GM12878 (cell line): ENCODE measurements at regions not wholly inside any gene's neighbourhood (a gene's known extent, or its start where the extent isn't known, plus 50 kb on each side); places are given as distances from the start of the nearest gene placed in this dataset.

Experiments
- ATAC-seq: fragments of 200-7000 bp; cut with Tn5 transposase; 3 replicates; pipeline ENCODE4 v1.9.1; 2020; ENCODE audit warnings: mild to moderate bottlenecking, moderate library complexity
- BruUV-seq: library from RNA; stranded (reverse); fragments of 400-500 nt; replicated peaks from 2 replicates; lab custom pipeline; 2021; lab: Mats Ljungman, UMichigan
- CTCF ChIA-PET: fragments of 300-600 bp; sonication (Branson Sonifier 250); formaldehyde crosslinking; extraction: SDS; loops from one replicate; lab custom pipeline; 2021; ENCODE audit warnings: inconsistent platforms; lab: Yijun Ruan, JAX
- POLR2A ChIA-PET: fragments of 350-600 bp; formaldehyde crosslinking; extraction: SDS; loops from one replicate; lab custom pipeline; 2021; ENCODE audit warnings: inconsistent platforms; lab: Charles Lee
- RAD21 ChIA-PET: fragments of 300-600 bp; sonication (Branson Sonifier 250); formaldehyde crosslinking; loops from one replicate; lab custom pipeline; 2023; ENCODE audit warnings: antibody characterized with exemption; ENCODE audit not compliant: unreplicated experiment; lab: Charles Lee
- SMC1A ChIA-PET: fragments of 300-600 bp; sonication (Branson Sonifier 250); formaldehyde crosslinking; loops from one replicate; lab custom pipeline; 2023; ENCODE audit not compliant: unreplicated experiment, uncharacterized antibody; lab: Charles Lee
- DNase-seq: peaks from one replicate; pipeline ENCODE4 v3.0.0-alpha.2; 2011; ENCODE audit warnings: low read depth, low spot score
- FAIRE-seq: peaks from 3 replicates; lab custom pipeline; 2011; peaks lifted over from hg19 to GRCh38; lab: Jason Lieb, UNC
- H2AFZ ChIP-seq: 2 replicates; pipeline ENCODE4 v1.6.0; 2011; ENCODE audit warnings: low read depth, low read length, control low read depth; ENCODE audit not compliant: control insufficient read depth
- H3K27ac ChIP-seq: 2 replicates; pipeline ENCODE4 v1.5.1; 2011; ENCODE audit warnings: control low read depth; ENCODE audit not compliant: control insufficient read depth, insufficient read depth
- H3K27me3 ChIP-seq, 2 experiments: replicated peaks in 1 of 2; 2 replicates each; pipeline versions ENCODE4 v1.6.0 to v1.6.1; 2011; ENCODE audit warnings: low read length in 1 of 2; ENCODE audit not compliant: control insufficient read depth in 2 of 2, insufficient read depth in 2 of 2
- H3K36me3 ChIP-seq, 2 experiments: 2 replicates each; pipeline ENCODE4 v1.5.1; 2011; ENCODE audit warnings: low read length in 1 of 2; ENCODE audit not compliant: control insufficient read depth in 2 of 2, insufficient read depth in 2 of 2
- H3K4me1 ChIP-seq: 2 replicates; pipeline ENCODE4 v1.6.1; 2011; ENCODE audit warnings: mild to moderate bottlenecking, low read length, moderate library complexity, mixed read lengths; ENCODE audit not compliant: control insufficient read depth, insufficient read depth
- H3K4me2 ChIP-seq: 2 replicates; pipeline ENCODE4 v1.6.0; 2011; ENCODE audit warnings: control low read depth; ENCODE audit not compliant: control insufficient read depth, insufficient read depth
- H3K4me3 ChIP-seq: fragments of 200-600 bp; sonication (generic); 2 replicates; pipeline ENCODE4 v1.5.1; 2016
- H3K79me2 ChIP-seq: 2 replicates; pipeline ENCODE4 v1.6.0; 2011; ENCODE audit warnings: low read length; ENCODE audit not compliant: control insufficient read depth, insufficient read depth
- H3K9ac ChIP-seq: 2 replicates; pipeline ENCODE4 v1.8.0; 2011; ENCODE audit warnings: low read length, control low read depth, mixed read lengths; ENCODE audit not compliant: control insufficient read depth, insufficient read depth
- H3K9me3 ChIP-seq: replicated peaks from 3 replicates; pipeline ENCODE4 v1.5.1; 2011; ENCODE audit warnings: mild to moderate bottlenecking, low read length; ENCODE audit not compliant: control insufficient read depth, insufficient read depth
- H4K20me1 ChIP-seq: 2 replicates; pipeline ENCODE4 v1.6.0; 2011; ENCODE audit not compliant: control insufficient read depth, insufficient read depth
- ATF3 ChIP-seq: IDR thresholded peaks from 2 replicates; pipeline ENCODE4 v1.6.1; 2011; ENCODE audit warnings: low read depth, mild to moderate bottlenecking, low read length, moderate library complexity, borderline replicate concordance; ENCODE audit errors: extremely low read depth
- BCL11A ChIP-seq: IDR thresholded peaks from 2 replicates; pipeline ENCODE4 v1.6.1; 2011; ENCODE audit warnings: low read depth, low read length
- BCL3 ChIP-seq: IDR thresholded peaks from 2 replicates; pipeline ENCODE4 v1.6.1; 2011; ENCODE audit warnings: borderline replicate concordance, low read depth, mild to moderate bottlenecking, moderate library complexity, low read length; ENCODE audit not compliant: insufficient read depth, poor library complexity, severe bottlenecking
- CBX5 ChIP-seq: sonication (generic); IDR thresholded peaks from 2 replicates; pipeline ENCODE4 v1.6.1; 2016; ENCODE audit warnings: low read depth, moderate library complexity, mild to moderate bottlenecking, inconsistent platforms
- CEBPB ChIP-seq, 2 experiments: fragments of 150-350 bp in 1 of 2; IDR thresholded peaks; 2 replicates each; pipeline ENCODE4 v1.6.1; 2012 to 2014; ENCODE audit warnings: low read depth in 2 of 2, low read length in 2 of 2, borderline replicate concordance in 1 of 2, inconsistent platforms in 1 of 2
- EGR1 ChIP-seq, 2 experiments: IDR thresholded peaks; 1 replicate in 1 of 2; 2 replicates in 1 of 2; pipeline ENCODE4 v1.6.1; 2011 to 2012; ENCODE audit warnings: low read depth in 2 of 2, low read length in 2 of 2, borderline replicate concordance in 1 of 2, mild to moderate bottlenecking in 1 of 2, moderate library complexity in 1 of 2
- ESRRA ChIP-seq: IDR thresholded peaks from 2 replicates; pipeline ENCODE4 v1.6.1; 2012; ENCODE audit warnings: mild to moderate bottlenecking, low read length, improper control_type of control experiment
- KLF5 ChIP-seq: fragments of 450-650 bp; IDR thresholded peaks from 2 replicates; pipeline ENCODE4 v1.6.1; 2014; ENCODE audit warnings: mild to moderate bottlenecking; ENCODE audit not compliant: partially characterized antibody
- MEF2A ChIP-seq: IDR thresholded peaks from 2 replicates; pipeline ENCODE4 v1.6.1; 2011; ENCODE audit warnings: low read depth, mild to moderate bottlenecking, low read length, moderate library complexity; ENCODE audit not compliant: insufficient read depth
- NBN ChIP-seq: fragments of 450-650 bp; IDR thresholded peaks from 2 replicates; pipeline ENCODE4 v1.6.1; 2016
- PML ChIP-seq: IDR thresholded peaks from 2 replicates; pipeline ENCODE4 v1.6.1; 2012; ENCODE audit warnings: low read length, inconsistent platforms
- RFX5 ChIP-seq: IDR thresholded peaks from 2 replicates; pipeline ENCODE4 v1.6.1; 2011; ENCODE audit warnings: low read depth, low read length, improper control_type of control experiment
- STAT1 ChIP-seq: fragments of 450-650 bp; conservative IDR thresholded peaks from 2 replicates; pipeline ENCODE4 v1.6.1; 2014; ENCODE audit warnings: antibody characterized with exemption, mild to moderate bottlenecking
- TBL1XR1 ChIP-seq: IDR thresholded peaks from 2 replicates; pipeline ENCODE4 v1.6.1; 2012; ENCODE audit warnings: low read depth, low read length, improper control_type of control experiment
- USF1 ChIP-seq: IDR thresholded peaks from 2 replicates; pipeline ENCODE4 v1.6.1; 2011; ENCODE audit warnings: borderline replicate concordance, low read depth, mild to moderate bottlenecking, moderate library complexity, mixed read lengths, low read length; ENCODE audit not compliant: insufficient read depth; ENCODE audit errors: extremely low read length
- YBX1 ChIP-seq: fragments of 450-650 bp; IDR thresholded peaks from 2 replicates; pipeline ENCODE4 v1.6.1; 2016; ENCODE audit warnings: antibody characterized with exemption
- ZBTB33 ChIP-seq: fragments of 450-650 bp; IDR thresholded peaks from 2 replicates; pipeline ENCODE4 v1.6.1; 2017; ENCODE audit warnings: mild to moderate bottlenecking
- ZNF207 ChIP-seq: fragments of 450-650 bp; IDR thresholded peaks from 2 replicates; pipeline ENCODE4 v1.6.1; 2014; ENCODE audit warnings: antibody characterized with exemption, mild to moderate bottlenecking, borderline replicate concordance
- WGBS: methylation state at CpG from one replicate; pipeline ENCODE4 v1.1.6; 2016; ENCODE audit warnings: low lambda C conversion rate; ENCODE audit not compliant: insufficient replicate concordance, insufficient coverage; ENCODE audit errors: missing lambda C conversion rate; 5-methylcytosine and 5-hydroxymethylcytosine counted together
- in situ Hi-C: fragments of 300-500 bp; cut with MboI; formaldehyde crosslinking; loops from 9 replicates; pipeline ENCODE4 v1.14.3; 2018; ENCODE audit warnings: mixed read lengths
- intact Hi-C: fragments of 100-400 bp; cut with micrococcal nuclease; formaldehyde crosslinking; loops from one replicate; pipeline ENCODE4 v1.14.2; 2022; ENCODE audit not compliant: unreplicated experiment

- ChIA-PET SMC1A (interaction anchor here (1.5 kb wide), 1 partner anchor 8 kb away, joined by 3 read pairs; no protein-coding TSS in a partner anchor), CTCF (interaction anchor here (0.6 kb wide), 1 partner anchor 393 kb away, joined by 3 read pairs; no protein-coding TSS in a partner anchor), RAD21 (no interaction called here), POLR2A (no interaction called here)
- Histone ChIP-seq H3K4me1 (no peaks in the 10 kb centered on the region), H2AFZ (no peak overlapping the region), H3K27me3 (no peaks in the 10 kb centered on the region), H4K20me1 (no peaks in the 10 kb centered on the region), H3K4me3 (no peak overlapping the region), H3K4me2 (no peak overlapping the region), H3K27ac (no peak overlapping the region), H3K79me2 (no peaks in the 10 kb centered on the region), H3K9ac (no peak overlapping the region), H3K36me3 (no peaks in the 10 kb centered on the region), H3K9me3 (no peaks in the 10 kb centered on the region)
- DNase-seq, result no peak
- no peak for ATAC-seq
- TF ChIP-seq CEBPB (IDR thresholded peaks at IDR 0.05; ENCODE audit: borderline replicate concordance in 1 of 2, low read depth in 2 of 2, low read length in 2 of 2) (no peak), ZNF207 (no peak), YBX1 (no peak), ATF3 (no peak), ESRRA (no peak), TBL1XR1 (no peak), USF1 (no peak), NBN (no peak), PML (no peak), EGR1 (IDR thresholded peaks at IDR 0.05; ENCODE audit: borderline replicate concordance in 1 of 2, low read depth in 2 of 2, low read length in 2 of 2) (no peak), CBX5 (no peak), ZBTB33 (no peak), KLF5 (no peak), MEF2A (no peak), BCL11A (no peak), RFX5 (no peak), STAT1 (no peak), BCL3 (no peak)
- intact Hi-C loops (loop anchor here (2.0 kb wide), 1 partner anchor 76 kb away; no protein-coding TSS in a partner anchor), in situ Hi-C loops (no loop called here)
- no peak for FAIRE-seq
- 65% methylated on average over 3 of the region's 3 CpGs for WGBS
- BruUV-seq, result no TSS peak
These were observed 1163.5 kb upstream of the LRRTM3 start for GRCh38 chr10:65762311-65762710.
